GM23338 (cell line): ENCODE measurements at regions not wholly inside any gene's neighbourhood (a gene's known extent, or its start where the extent isn't known, plus 50 kb on each side); places are given as distances from the start of the nearest gene placed in this dataset.

Experiments used
- ATAC-seq: fragments of 200-7000 bp; cut with Tn5 transposase; 3 replicates; pipeline ENCODE4 v1.9.1; 2020
- DNase-seq: peaks from one replicate; pipeline ENCODE4 v3.0.0-alpha.2; 2015; ENCODE audit warnings: low spot score
- H2AFZ ChIP-seq: fragments of 200-600 bp; sonication (generic); 2 replicates; pipeline ENCODE4 v1.8.0; 2016; ENCODE audit warnings: antibody characterized with exemption, mild to moderate bottlenecking, moderate library complexity
- H3F3A ChIP-seq: fragments of 200-600 bp; sonication (generic); replicated peaks from 2 replicates; pipeline ENCODE4 v1.8.0; 2017; ENCODE audit warnings: antibody characterized with exemption, mixed run types, low read depth
- H3K27ac ChIP-seq: fragments of 200-600 bp; sonication (generic); 2 replicates; pipeline ENCODE4 v1.6.1; 2016; ENCODE audit warnings: low read depth
- H3K27me3 ChIP-seq: fragments of 200-600 bp; sonication (generic); 2 replicates; pipeline ENCODE4 v1.8.0; 2016; ENCODE audit warnings: mild to moderate bottlenecking, mixed run types, moderate library complexity; ENCODE audit not compliant: insufficient read depth
- H3K36me3 ChIP-seq: fragments of 200-600 bp; sonication (generic); 2 replicates; pipeline ENCODE4 v1.8.0; 2016; ENCODE audit warnings: mild to moderate bottlenecking; ENCODE audit not compliant: insufficient read depth
- H3K4me1 ChIP-seq: fragments of 200-600 bp; sonication (generic); 2 replicates; pipeline ENCODE4 v1.8.0; 2016; ENCODE audit warnings: mild to moderate bottlenecking, moderate library complexity; ENCODE audit not compliant: insufficient read depth
- H3K4me2 ChIP-seq: fragments of 200-600 bp; sonication (generic); 2 replicates; pipeline ENCODE4 v1.7.1; 2017; ENCODE audit warnings: mixed run types
- H3K4me3 ChIP-seq: fragments of 200-600 bp; sonication (generic); 2 replicates; pipeline ENCODE4 v1.6.1; 2016; ENCODE audit warnings: mixed run types
- H3K79me2 ChIP-seq: fragments of 200-600 bp; sonication (generic); replicated peaks from 2 replicates; pipeline ENCODE4 v1.8.0; 2017; ENCODE audit warnings: mild to moderate bottlenecking; ENCODE audit not compliant: insufficient read depth
- H3K9me2 ChIP-seq: fragments of 200-600 bp; sonication (generic); 2 replicates; pipeline ENCODE4 v1.8.0; 2017; ENCODE audit not compliant: insufficient read depth
- H4K20me1 ChIP-seq: fragments of 200-600 bp; sonication (generic); replicated peaks from 2 replicates; pipeline ENCODE4 v1.8.0; 2017; ENCODE audit warnings: mild to moderate bottlenecking; ENCODE audit not compliant: insufficient read depth
- H3K27ac Mint-ChIP-seq: 2 replicates; pipeline ENCODE4 v1.8.0; 2020; ENCODE audit warnings: inconsistent platforms, mild to moderate bottlenecking, moderate library complexity, mixed read lengths
- H3K27me3 Mint-ChIP-seq: 3 replicates; pipeline ENCODE4 v1.8.0; 2022; ENCODE audit warnings: low read depth, mild to moderate bottlenecking, moderate library complexity, mixed read lengths, inconsistent platforms; ENCODE audit not compliant: insufficient read depth, poor library complexity
- H3K36me3 Mint-ChIP-seq: 3 replicates; pipeline ENCODE4 v1.8.0; 2021; ENCODE audit warnings: low read depth, mild to moderate bottlenecking, inconsistent platforms, moderate library complexity, mixed read lengths
- H3K4me1 Mint-ChIP-seq: 3 replicates; pipeline ENCODE4 v1.8.0; 2020; ENCODE audit warnings: mild to moderate bottlenecking, inconsistent platforms, mixed read lengths
- H3K4me3 Mint-ChIP-seq: 3 replicates; pipeline ENCODE4 v1.8.0; 2021; ENCODE audit warnings: moderate library complexity, mild to moderate bottlenecking, inconsistent platforms, mixed read lengths
- H3K9me3 Mint-ChIP-seq: 3 replicates; pipeline ENCODE4 v1.8.0; 2020; ENCODE audit warnings: moderate library complexity, mild to moderate bottlenecking, inconsistent platforms, mixed read lengths
- CREB1 ChIP-seq: fragments of 250-450 bp; sonication (Bioruptor Pico); IDR thresholded peaks from 2 replicates; pipeline ENCODE4 v1.5.0; 2020; ENCODE audit warnings: low read depth, mild to moderate bottlenecking, moderate library complexity
- ETS1 ChIP-seq: IDR thresholded peaks from 2 replicates; pipeline ENCODE4 v1.6.1; 2016; ENCODE audit warnings: antibody characterized with exemption
- EZH2 ChIP-seq: fragments of 200-600 bp; sonication (generic); IDR thresholded peaks from one replicate; pipeline ENCODE4 v1.8.0; 2017; ENCODE audit warnings: antibody characterized with exemption, mild to moderate bottlenecking, low read depth; ENCODE audit not compliant: unreplicated experiment
- EZH2phosphoT487 ChIP-seq: fragments of 200-600 bp; sonication (generic); IDR thresholded peaks from one replicate; pipeline ENCODE4 v1.8.1; 2018; ENCODE audit warnings: antibody characterized with exemption; ENCODE audit not compliant: unreplicated experiment
- JUNB ChIP-seq: IDR thresholded peaks from one replicate; pipeline ENCODE4 v1.6.1; 2016; ENCODE audit warnings: antibody characterized with exemption; ENCODE audit not compliant: unreplicated experiment
- REST ChIP-seq: IDR thresholded peaks from one replicate; pipeline ENCODE4 v1.6.1; 2018; ENCODE audit warnings: antibody characterized with exemption; ENCODE audit not compliant: unreplicated experiment
- ZNF114 ChIP-seq: fragments of 250-450 bp; sonication (Bioruptor Pico); IDR thresholded peaks from 2 replicates; pipeline ENCODE4 v1.5.0; 2020; ENCODE audit warnings: mild to moderate bottlenecking, moderate library complexity
- ZNF331 ChIP-seq: fragments of 250-450 bp; sonication (Bioruptor Pico); IDR thresholded peaks from 2 replicates; pipeline ENCODE4 v1.5.0; 2020; ENCODE audit warnings: low read depth, mild to moderate bottlenecking, moderate library complexity
- ZNF462 ChIP-seq: fragments of 250-450 bp; sonication (Bioruptor Pico); IDR thresholded peaks from 2 replicates; pipeline ENCODE4 v1.5.0; 2020; ENCODE audit warnings: mild to moderate bottlenecking, moderate library complexity

- Histone ChIP-seq H3K27me3 (no peaks in the 10 kb centered on the region), H2AFZ (0 out of 2 replicates have a peak overlapping the region, but pooled peaks have one; percentile 32), H3K9me2 (peaks cover 5% of the 10 kb centered on the region; the same call in 1 of the 2 replicates), H3K36me3 (no peaks in the 10 kb centered on the region; the same call in 1 of the 2 replicates), H3K79me2 (no peaks in the 10 kb centered on the region), H3K27ac (no peak overlapping the region), H3K4me2 (no peak overlapping the region), H4K20me1 (no peaks in the 10 kb centered on the region), H3K4me3 (no peak overlapping the region), H3K4me1 (no peaks in the 10 kb centered on the region), H3F3A (no peaks in the 10 kb centered on the region)
- ATAC-seq (no peak), DNase-seq (no peak)
- Mint-ChIP-seq H3K4me3 (no peak overlapping the region), H3K9me3 (peaks cover 8% of the 10 kb centered on the region; the same call in 2 of the 3 replicates), H3K4me1 (peaks cover 3% of the 10 kb centered on the region), H3K27me3 (no peaks in the 10 kb centered on the region), H3K27ac (no peak overlapping the region), H3K36me3 (peaks cover 5% of the 10 kb centered on the region; the same call in 1 of the 3 replicates)
- TF ChIP-seq JUNB = no peak
Observed at GRCh38 chr2:12057436-12058166, 311.2 kb downstream of the LPIN1 start.

- DNase-seq (no peak), ATAC-seq (no peak)
- Histone ChIP-seq H2AFZ (no peak overlapping the region), H4K20me1 (no peaks in the 10 kb centered on the region), H3K79me2 (no peaks in the 10 kb centered on the region), H3K4me1 (no peaks in the 10 kb centered on the region), H3K4me2 (no peak overlapping the region), H3F3A (no peaks in the 10 kb centered on the region), H3K27ac (no peak overlapping the region), H3K36me3 (no peaks in the 10 kb centered on the region), H3K9me2 (peaks cover 5% of the 10 kb centered on the region; the same call in 1 of the 2 replicates), H3K27me3 (no peaks in the 10 kb centered on the region), H3K4me3 (no peak overlapping the region)
- Mint-ChIP-seq H3K27ac (no peak overlapping the region), H3K9me3 (no peaks in the 10 kb centered on the region), H3K36me3 (no peaks in the 10 kb centered on the region), H3K4me1 (peaks cover 3% of the 10 kb centered on the region), H3K4me3 (no peak overlapping the region), H3K27me3 (no peaks in the 10 kb centered on the region)
- no peak for TF ChIP-seq CREB1 (CRISPR knock-in tag)
- TF ChIP-seq REST = no peak
- TF ChIP-seq EZH2 = no peak
- no peak for TF ChIP-seq ETS1
- TF ChIP-seq ZNF331 (CRISPR knock-in tag) = no peak
- no peak for TF ChIP-seq ZNF114 (CRISPR knock-in tag)
- no peak for TF ChIP-seq EZH2phosphoT487
- TF ChIP-seq ZNF462 = no peak
Observed at GRCh38 chr2:12059616-12060441, 313.4 kb downstream of the LPIN1 start.
